ENCODE measurements at regions not wholly inside any gene's neighbourhood (a gene's known extent, or its start where the extent isn't known, plus 50 kb on each side); places are given as distances from the start of the nearest gene placed in this dataset.

- TF ChIP-seq SUZ12 (IDR thresholded peaks at IDR 0.05; ENCODE audit: extremely low read depth, insufficient read depth, insufficient read length) = no peak
- no peak for TF ChIP-seq ZNF274 (IDR thresholded peaks at IDR 0.05; ENCODE audit: low read depth, low read length)
- TF ChIP-seq YY1 (IDR thresholded peaks at IDR 0.05; ENCODE audit: insufficient read depth, insufficient read length) = no peak
These were observed 308.1 kb downstream of the SFMBT2 start for GRCh38 chr10:7102557-7103349.

Measured in NT2/D1 (cell line).